ENCODE measurements at regions not wholly inside any gene's neighbourhood (a gene's known extent, or its start where the extent isn't known, plus 50 kb on each side); places are given as distances from the start of the nearest gene placed in this dataset.

- TF ChIP-seq CTCF (conservative IDR thresholded peaks at IDR 0.05) (no peak), EZH2 (IDR thresholded peaks at IDR 0.05; ENCODE audit: low read depth) (no peak)
Measured at GRCh38 chr1:58304346-58304975, 242.1 kb downstream of the OMA1 start.

Data from PC-9 (cell line).